GM13977 (cell line): ENCODE measurements at regions not wholly inside any gene's neighbourhood (a gene's known extent, or its start where the extent isn't known, plus 50 kb on each side); places are given as distances from the start of the nearest gene placed in this dataset.

Experiments used
- DNase-seq: peaks from one replicate; pipeline ENCODE4 v3.0.0; 2012; ENCODE audit warnings: low spot score
- in situ Hi-C: fragments of 300-500 bp; cut with MboI; formaldehyde crosslinking; loops from one replicate; pipeline ENCODE4 v1.12.0; 2022; ENCODE audit warnings: low sequenced_read_pairs, low pct_unique_long_range_greater_than_20kb, mixed read lengths, inconsistent platforms; ENCODE audit not compliant: unreplicated experiment
- TF ChIP-seq, protein P1 (sequence below): IDR thresholded peaks from 2 replicates; pipeline ENCODE4 v1.5.1; 2012; ENCODE audit warnings: mild to moderate bottlenecking, control low read depth; ENCODE audit not compliant: insufficient read depth; ENCODE audit errors: extremely low read depth, missing control alignments

DNA sequence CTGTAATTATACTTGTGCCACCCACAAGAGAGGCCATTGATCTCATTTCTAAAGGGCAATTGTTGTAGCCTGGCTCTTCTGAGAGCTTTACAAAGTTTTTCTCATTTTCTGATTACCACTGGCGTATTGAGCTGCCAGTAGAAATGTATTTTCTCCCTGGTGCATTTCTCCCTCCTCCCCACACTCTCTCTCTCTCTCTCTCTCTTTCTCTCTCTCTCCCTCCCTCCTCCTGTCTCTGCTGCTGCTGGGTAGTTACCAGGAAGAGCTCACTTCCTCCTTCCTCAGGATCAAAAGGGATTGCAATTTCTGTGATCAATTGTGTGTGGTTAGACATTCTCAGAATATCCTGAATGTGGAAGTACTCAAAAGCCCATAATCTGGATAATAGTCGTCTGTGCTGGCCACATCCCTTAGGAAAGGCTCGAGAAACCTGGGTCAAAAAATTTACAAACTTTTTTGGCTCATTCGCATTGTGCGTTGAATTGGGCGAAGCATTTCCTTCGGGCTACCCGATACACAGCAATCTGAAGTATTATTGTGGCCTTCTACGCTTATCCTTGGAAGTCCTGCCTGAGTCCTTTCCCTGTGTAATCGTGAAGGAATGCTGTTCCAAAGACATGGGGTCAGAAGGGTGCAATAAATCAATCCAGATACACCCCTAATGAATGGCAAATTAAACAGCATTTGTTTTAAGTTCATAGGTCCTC, 254.8 kb downstream of the MSRB3 start:
- TF ChIP-seq, protein P1, sequence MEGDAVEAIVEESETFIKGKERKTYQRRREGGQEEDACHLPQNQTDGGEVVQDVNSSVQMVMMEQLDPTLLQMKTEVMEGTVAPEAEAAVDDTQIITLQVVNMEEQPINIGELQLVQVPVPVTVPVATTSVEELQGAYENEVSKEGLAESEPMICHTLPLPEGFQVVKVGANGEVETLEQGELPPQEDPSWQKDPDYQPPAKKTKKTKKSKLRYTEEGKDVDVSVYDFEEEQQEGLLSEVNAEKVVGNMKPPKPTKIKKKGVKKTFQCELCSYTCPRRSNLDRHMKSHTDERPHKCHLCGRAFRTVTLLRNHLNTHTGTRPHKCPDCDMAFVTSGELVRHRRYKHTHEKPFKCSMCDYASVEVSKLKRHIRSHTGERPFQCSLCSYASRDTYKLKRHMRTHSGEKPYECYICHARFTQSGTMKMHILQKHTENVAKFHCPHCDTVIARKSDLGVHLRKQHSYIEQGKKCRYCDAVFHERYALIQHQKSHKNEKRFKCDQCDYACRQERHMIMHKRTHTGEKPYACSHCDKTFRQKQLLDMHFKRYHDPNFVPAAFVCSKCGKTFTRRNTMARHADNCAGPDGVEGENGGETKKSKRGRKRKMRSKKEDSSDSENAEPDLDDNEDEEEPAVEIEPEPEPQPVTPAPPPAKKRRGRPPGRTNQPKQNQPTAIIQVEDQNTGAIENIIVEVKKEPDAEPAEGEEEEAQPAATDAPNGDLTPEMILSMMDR, result no peak
- in situ Hi-C loops, result no loop called here
- DNase-seq, result no peak

DNA sequence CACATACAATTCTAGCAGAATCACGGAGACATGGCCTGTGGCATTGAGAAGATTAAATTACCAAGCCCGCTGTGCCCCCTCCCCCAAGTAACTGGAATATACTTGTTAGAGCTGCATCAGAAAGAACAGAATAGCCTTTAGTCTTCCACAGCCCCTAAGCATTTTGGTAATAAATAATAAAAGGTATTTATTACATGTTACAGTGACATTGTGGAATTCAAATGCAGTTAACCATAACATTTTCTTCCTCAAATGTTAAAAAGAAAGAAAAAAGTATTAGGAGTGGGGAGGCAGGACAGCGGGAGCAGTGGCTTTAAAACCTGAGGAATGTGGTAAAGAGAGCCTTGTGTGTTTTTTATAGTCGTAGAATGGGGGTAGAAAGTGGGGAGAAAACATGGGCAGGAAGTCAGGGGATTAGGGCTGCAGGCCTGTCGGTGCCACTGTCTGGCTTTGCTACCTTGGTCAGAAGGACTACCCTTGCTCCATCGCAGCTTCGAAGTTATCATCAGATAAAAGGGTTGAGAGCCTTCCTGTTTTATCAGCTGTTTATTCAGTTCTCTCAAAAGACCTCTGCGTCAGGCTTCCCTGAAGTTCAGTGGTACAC, 255.9 kb downstream of the MSRB3 start:
- no peak for DNase-seq
- in situ Hi-C loops, result no loop called here
- TF ChIP-seq, protein P1, result no peak

- in situ Hi-C loops, result no loop called here
- no peak for DNase-seq
- TF ChIP-seq, protein P1, result no peak
Observed at GRCh38 chr12:65535946-65536345, 257.5 kb downstream of the MSRB3 start.

DNA sequence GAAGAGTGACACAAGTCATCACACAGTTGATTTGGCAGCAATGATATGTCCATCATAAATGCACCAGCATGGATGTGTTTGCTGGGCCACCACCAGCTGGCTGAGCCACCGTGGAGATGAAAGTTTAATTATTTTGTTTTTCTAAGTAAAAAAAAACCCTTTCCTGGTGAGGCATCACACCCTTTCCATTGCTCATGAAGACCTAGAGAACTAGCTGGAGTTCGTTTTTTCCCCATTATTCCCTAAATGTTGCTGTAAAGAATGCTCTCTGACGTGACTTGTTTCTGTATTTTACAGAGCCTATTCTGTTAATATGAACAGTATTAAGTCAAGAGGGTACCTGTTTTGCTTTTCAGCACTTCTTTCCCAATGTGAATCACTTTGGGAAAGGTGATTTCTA, 257.9 kb downstream of the MSRB3 start:
- in situ Hi-C loops, result no loop called here
- TF ChIP-seq, protein P1, result no peak
- DNase-seq, result no peak

DNA sequence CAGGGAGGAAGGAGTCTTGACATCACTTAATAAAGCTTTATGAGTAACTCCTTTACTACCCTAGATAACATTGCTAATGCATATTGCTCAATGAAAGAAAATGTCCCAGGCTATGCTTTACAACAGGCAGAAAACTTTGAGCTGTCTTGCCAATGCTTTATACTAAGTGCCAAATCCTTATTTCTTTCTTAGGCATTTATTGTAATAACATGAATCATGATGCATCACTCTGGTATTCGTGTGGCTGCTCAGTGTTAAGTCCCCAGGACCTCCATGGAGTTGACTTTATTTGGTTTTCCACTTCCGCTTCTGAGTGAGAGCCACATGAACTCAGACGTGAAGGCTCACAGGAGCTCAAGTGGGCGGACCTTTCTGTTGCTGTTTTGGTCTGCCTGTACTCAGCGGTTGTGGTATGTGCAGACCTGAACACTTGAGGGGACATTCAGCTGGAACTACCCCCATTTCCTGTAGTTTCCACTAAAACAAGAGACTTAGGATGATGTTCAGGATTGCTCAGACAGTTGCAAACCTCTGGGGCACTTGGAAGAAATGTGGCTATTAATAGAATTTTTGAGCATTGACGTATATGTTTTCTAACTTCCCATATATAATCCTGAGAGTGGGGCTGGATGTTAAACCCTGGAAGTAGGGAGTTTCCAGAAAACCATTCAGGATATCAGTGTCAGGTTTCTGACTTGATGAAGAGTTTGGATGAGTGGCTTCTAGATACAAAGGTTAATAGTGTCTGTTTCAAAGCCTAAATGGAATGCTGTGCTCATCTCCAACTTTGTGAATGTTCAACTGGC, 258.6 kb downstream of the MSRB3 start:
- in situ Hi-C loops, result no loop called here
- TF ChIP-seq, protein P1, result no peak
- DNase-seq, result peak; percentile 9

DNA sequence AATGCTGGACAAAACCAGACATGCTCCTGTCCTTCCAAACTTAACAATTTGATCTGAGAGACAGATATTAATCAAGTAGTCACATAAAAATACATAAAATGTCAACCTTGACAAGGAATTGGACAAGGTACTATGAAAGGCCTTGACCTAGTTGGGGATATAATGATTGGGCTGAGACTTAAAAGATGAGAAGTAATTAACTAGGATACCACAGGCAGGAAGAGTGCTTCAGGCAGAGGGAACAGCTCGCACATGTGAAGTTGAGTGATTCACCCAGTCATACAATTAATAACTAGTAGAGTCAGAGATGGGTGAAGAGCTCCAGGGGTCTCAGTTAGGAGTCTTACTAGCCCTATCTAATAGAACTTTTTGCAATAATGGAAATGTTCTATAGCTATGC, 259.5 kb downstream of the MSRB3 start:
- in situ Hi-C loops, result no loop called here
- TF ChIP-seq, protein P1, result no peak
- no peak for DNase-seq
